Mesothelial cell of epicardium (in vitro differentiated cells): ENCODE measurements at regions not wholly inside any gene's neighbourhood (a gene's known extent, or its start where the extent isn't known, plus 50 kb on each side); places are given as distances from the start of the nearest gene placed in this dataset.

ENCODE experiments used
- DNase-seq, 2 experiments: peaks; one replicate each; pipeline ENCODE4 v3.0.0; 2021; ENCODE audit warnings: low spot score in 2 of 2; ENCODE audit not compliant: unreplicated experiment in 2 of 2
- H3K27ac Mint-ChIP-seq: 2 replicates; pipeline ENCODE4 v1.8.0; 2021; ENCODE audit warnings: mixed read lengths
- H3K27me3 Mint-ChIP-seq: 2 replicates; pipeline ENCODE4 v1.8.0; 2021; ENCODE audit warnings: low read depth, mixed read lengths
- H3K36me3 Mint-ChIP-seq: 2 replicates; pipeline ENCODE4 v1.8.0; 2021; ENCODE audit warnings: mixed read lengths
- H3K4me1 Mint-ChIP-seq: 2 replicates; pipeline ENCODE4 v1.8.0; 2021; ENCODE audit warnings: mixed read lengths
- H3K4me3 Mint-ChIP-seq: 2 replicates; pipeline ENCODE4 v1.8.0; 2021; ENCODE audit warnings: mild to moderate bottlenecking, moderate library complexity, mixed read lengths
- H3K9me3 Mint-ChIP-seq: 2 replicates; pipeline ENCODE4 v1.8.0; 2021; ENCODE audit warnings: mixed read lengths
- TF ChIP-seq, protein P1 (sequence below): fragments of 200-600 bp; sonication (generic); IDR thresholded peaks from one replicate; pipeline ENCODE4 v1.5.0; 2021; ENCODE audit warnings: antibody characterized with exemption; ENCODE audit not compliant: unreplicated experiment

DNA sequence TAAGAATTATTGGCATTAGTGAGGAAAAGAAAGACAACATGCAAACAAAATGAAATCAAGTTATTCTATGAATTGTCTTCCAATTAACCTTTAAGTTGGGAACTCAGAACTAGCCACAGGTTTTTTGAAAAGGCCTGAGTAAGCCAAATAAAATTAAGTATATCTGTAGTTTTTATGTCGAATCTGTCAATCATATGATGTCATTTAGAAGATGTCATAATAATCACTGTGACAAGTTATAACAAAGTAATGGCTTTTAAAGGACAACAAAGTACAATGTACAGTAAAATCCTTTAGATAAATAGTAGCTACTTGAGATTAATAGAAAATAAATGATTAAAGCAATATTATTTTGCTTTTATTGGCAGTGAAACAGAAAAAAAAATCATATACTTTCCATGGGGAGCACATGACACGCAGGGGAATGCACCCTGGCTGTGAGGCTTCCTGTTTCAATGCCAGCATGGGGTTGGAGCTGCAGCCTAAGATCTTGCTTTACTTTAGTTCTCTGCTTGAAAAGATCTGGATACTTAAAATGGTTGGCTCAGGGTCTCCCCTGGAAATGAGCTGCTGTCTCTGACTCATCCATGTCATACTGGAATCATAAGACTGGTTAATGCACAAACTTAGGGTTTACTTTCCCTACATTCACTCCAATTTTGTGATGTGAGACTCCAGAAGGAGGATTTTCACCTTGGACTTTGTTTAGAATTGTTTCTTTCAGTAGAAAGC is 284.3 kb downstream of the TAF11L14 start:
- Mint-ChIP-seq H3K9me3 (no peaks in the 10 kb centered on the region), H3K27ac (no peak overlapping the region), H3K27me3 (peaks cover 1% of the 10 kb centered on the region), H3K36me3 (no peaks in the 10 kb centered on the region), H3K4me3 (no peak overlapping the region), H3K4me1 (no peaks in the 10 kb centered on the region)
- no peak for DNase-seq
- TF ChIP-seq, protein P1, sequence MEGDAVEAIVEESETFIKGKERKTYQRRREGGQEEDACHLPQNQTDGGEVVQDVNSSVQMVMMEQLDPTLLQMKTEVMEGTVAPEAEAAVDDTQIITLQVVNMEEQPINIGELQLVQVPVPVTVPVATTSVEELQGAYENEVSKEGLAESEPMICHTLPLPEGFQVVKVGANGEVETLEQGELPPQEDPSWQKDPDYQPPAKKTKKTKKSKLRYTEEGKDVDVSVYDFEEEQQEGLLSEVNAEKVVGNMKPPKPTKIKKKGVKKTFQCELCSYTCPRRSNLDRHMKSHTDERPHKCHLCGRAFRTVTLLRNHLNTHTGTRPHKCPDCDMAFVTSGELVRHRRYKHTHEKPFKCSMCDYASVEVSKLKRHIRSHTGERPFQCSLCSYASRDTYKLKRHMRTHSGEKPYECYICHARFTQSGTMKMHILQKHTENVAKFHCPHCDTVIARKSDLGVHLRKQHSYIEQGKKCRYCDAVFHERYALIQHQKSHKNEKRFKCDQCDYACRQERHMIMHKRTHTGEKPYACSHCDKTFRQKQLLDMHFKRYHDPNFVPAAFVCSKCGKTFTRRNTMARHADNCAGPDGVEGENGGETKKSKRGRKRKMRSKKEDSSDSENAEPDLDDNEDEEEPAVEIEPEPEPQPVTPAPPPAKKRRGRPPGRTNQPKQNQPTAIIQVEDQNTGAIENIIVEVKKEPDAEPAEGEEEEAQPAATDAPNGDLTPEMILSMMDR, result no peak

DNA sequence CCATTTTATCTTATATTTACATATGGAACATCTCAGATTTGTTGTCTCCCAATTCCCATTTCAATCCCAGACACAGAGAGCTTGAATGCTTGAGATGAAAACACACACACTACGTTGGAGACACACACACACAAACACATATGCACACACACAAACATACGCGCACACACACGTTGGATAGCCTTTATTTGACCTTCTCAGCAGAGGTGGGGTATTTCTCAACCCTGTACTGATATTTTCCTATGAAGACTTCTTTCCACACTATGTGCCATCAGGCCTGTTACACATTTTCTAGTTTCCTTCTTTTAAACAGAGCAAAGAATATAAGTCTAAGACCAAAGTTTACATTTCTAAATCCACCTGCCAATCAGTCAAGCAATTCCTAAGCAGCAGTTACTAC is 291.0 kb downstream of the TAF11L14 start:
- peaks cover 3% of the 10 kb centered on the region for H3K27me3 Mint-ChIP-seq
- no peak for DNase-seq
- H3K4me3 Mint-ChIP-seq, result no peak overlapping the region
- no peaks in the 10 kb centered on the region for H3K9me3 Mint-ChIP-seq
- H3K4me1 Mint-ChIP-seq, result no peaks in the 10 kb centered on the region
- no peak overlapping the region for H3K27ac Mint-ChIP-seq
- H3K36me3 Mint-ChIP-seq, result no peaks in the 10 kb centered on the region
- TF ChIP-seq, protein P1, result no peak

DNA sequence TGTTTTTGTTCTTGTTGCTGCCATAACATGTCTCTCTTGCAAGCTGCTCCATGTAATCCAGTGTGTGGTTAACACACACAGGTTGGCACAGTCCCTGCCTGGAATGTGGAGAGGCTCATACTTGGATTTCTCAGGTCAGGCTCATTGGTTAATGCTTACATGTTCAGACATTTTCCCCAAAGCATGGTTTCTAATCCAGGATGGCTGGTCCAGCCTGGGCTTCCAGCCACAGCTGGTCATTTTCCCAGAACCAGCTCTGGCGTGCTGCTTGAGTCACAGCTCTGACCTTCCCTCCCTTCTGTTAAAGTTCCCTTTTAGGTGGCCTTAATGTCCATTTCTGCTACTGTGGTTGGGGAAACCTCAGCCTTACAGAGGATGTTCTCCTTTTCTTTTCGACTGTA is 294.3 kb downstream of the TAF11L14 start:
- Mint-ChIP-seq H3K36me3 (no peaks in the 10 kb centered on the region), H3K9me3 (peaks cover 17% of the 10 kb centered on the region), H3K27ac (no peak overlapping the region), H3K4me3 (no peak overlapping the region), H3K27me3 (peaks cover 3% of the 10 kb centered on the region), H3K4me1 (no peaks in the 10 kb centered on the region)
- TF ChIP-seq, protein P1, result no peak
- DNase-seq, result no peak

DNA sequence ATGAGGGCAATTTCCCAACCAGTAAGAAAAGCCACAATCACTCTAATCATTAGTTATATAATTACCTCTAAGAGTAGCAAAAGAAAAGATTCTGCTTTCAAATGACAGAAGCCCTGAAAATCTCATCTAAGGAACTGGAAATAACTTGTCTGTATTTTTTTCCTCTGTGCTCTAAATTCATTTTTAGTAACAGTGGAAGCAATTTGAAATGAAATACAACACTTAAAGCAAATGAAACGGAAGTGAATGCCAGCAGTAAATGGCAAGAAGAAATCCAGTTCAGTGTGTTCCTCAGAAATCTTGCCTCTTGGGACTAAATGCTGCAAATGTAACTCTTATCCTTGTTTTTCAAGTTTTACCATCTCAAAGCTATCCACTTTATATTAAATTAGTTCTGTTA is 294.9 kb downstream of the TAF11L14 start:
- no peak overlapping the region for H3K27ac Mint-ChIP-seq
- H3K4me3 Mint-ChIP-seq, result no peak overlapping the region
- TF ChIP-seq, protein P1, result no peak
- H3K9me3 Mint-ChIP-seq, result peaks cover 22% of the 10 kb centered on the region
- H3K27me3 Mint-ChIP-seq, result peaks cover 3% of the 10 kb centered on the region
- no peak for DNase-seq
- H3K36me3 Mint-ChIP-seq, result no peaks in the 10 kb centered on the region
- H3K4me1 Mint-ChIP-seq, result no peaks in the 10 kb centered on the region

DNA sequence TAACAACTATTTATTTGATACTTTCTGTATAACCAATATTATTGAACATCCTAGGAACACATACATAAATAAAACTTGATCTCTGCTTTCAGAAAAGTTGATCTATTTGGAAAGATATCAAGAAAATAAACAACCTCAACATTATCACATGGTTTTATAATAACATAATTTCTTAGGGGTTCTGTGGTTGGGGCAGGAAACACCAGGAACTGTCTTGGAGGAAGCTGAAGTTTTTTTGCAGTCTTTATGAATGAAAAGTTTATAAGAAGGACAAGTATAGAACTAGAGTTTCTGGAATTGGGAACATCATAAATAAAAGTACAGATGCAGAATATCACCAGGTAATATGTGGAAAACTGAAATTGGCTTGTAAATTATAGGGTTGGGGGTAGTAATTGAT is 296.1 kb downstream of the TAF11L14 start:
- peaks cover 3% of the 10 kb centered on the region for H3K27me3 Mint-ChIP-seq
- no peaks in the 10 kb centered on the region for H3K36me3 Mint-ChIP-seq
- TF ChIP-seq, protein P1, result no peak
- DNase-seq, result no peak
- no peak overlapping the region for H3K4me3 Mint-ChIP-seq
- H3K27ac Mint-ChIP-seq, result no peak overlapping the region
- H3K9me3 Mint-ChIP-seq, result peaks cover 32% of the 10 kb centered on the region
- no peaks in the 10 kb centered on the region for H3K4me1 Mint-ChIP-seq
